SW480 (cell line): ENCODE measurements at regions not wholly inside any gene's neighbourhood (a gene's known extent, or its start where the extent isn't known, plus 50 kb on each side); places are given as distances from the start of the nearest gene placed in this dataset.

Source experiments
- DNase-seq: peaks from one replicate; pipeline ENCODE4 v3.0.0-alpha.2; 2016; ENCODE audit warnings: low spot score

- DNase-seq = peak; percentile 0
Observed at GRCh38 chr4:178577933-178578332, 1135.7 kb upstream of the AGA start.

GRCh38 chr4:178595500-178596138 lies 1153.4 kb upstream of the AGA start:
- no peak for DNase-seq

GRCh38 chr4:178598672-178599071 lies 1156.4 kb upstream of the AGA start:
- DNase-seq = no peak

- no peak for DNase-seq
Observed at GRCh38 chr4:178599521-178599920, 1157.3 kb upstream of the AGA start.

GRCh38 chr4:178602833-178603232 lies 1160.6 kb upstream of the AGA start:
- no peak for DNase-seq

GRCh38 chr4:178611062-178611461 lies 1168.8 kb upstream of the AGA start:
- no peak for DNase-seq

GRCh38 chr4:178612733-178613132 lies 1170.5 kb upstream of the AGA start:
- DNase-seq = no peak

GRCh38 chr4:178632415-178632814 lies 1190.2 kb upstream of the AGA start:
- DNase-seq = peak; percentile 18

- no peak for DNase-seq
Observed at GRCh38 chr4:178633263-178633662, 1191.0 kb upstream of the AGA start.

GRCh38 chr4:178664621-178665020 lies 1222.4 kb upstream of the AGA start:
- DNase-seq = no peak

GRCh38 chr4:178665916-178666315 lies 1223.7 kb upstream of the AGA start:
- DNase-seq = no peak

- no peak for DNase-seq
Observed at GRCh38 chr4:178671766-178672165, 1229.5 kb upstream of the AGA start.

GRCh38 chr4:178672512-178672911 lies 1230.3 kb upstream of the AGA start:
- DNase-seq = no peak

- DNase-seq = no peak
Observed at GRCh38 chr4:178681871-178682270, 1239.6 kb upstream of the AGA start.

- DNase-seq = no peak
Observed at GRCh38 chr4:178689926-178690325, 1247.7 kb upstream of the AGA start.

- no peak for DNase-seq
Observed at GRCh38 chr4:178693816-178694215, 1251.6 kb upstream of the AGA start.

GRCh38 chr4:178696515-178696914 lies 1254.3 kb upstream of the AGA start:
- DNase-seq = no peak

- no peak for DNase-seq
Observed at GRCh38 chr4:178712486-178712885, 1270.2 kb upstream of the AGA start.

GRCh38 chr4:178738026-178738425 lies 1295.8 kb upstream of the AGA start:
- no peak for DNase-seq

- no peak for DNase-seq
Observed at GRCh38 chr4:178745203-178745602, 1303.0 kb upstream of the AGA start.

GRCh38 chr4:178752954-178753525 lies 1310.8 kb upstream of the AGA start:
- no peak for DNase-seq

GRCh38 chr4:178778496-178778895 lies 1336.3 kb upstream of the AGA start:
- no peak for DNase-seq

- DNase-seq = no peak
Observed at GRCh38 chr4:178781779-178782178, 1339.5 kb upstream of the AGA start.

GRCh38 chr4:178784491-178784890 lies 1342.3 kb upstream of the AGA start:
- no peak for DNase-seq
